Neural cell (in vitro differentiated cells): ENCODE measurements at regions not wholly inside any gene's neighbourhood (a gene's known extent, or its start where the extent isn't known, plus 50 kb on each side); places are given as distances from the start of the nearest gene placed in this dataset.

Experiments used
- H2AFZ ChIP-seq: fragments of 200-600, 300-800 bp; sonication (generic), shearing (Covaris generic); 2 replicates; pipeline ENCODE4 v1.6.0; 2014; ENCODE audit warnings: low read depth, mild to moderate bottlenecking, antibody characterized with exemption, low read length, moderate library complexity
- H3F3A ChIP-seq: fragments of 200-600 bp; shearing (Covaris generic); 2 replicates; pipeline ENCODE4 v1.6.1; 2016; ENCODE audit warnings: mild to moderate bottlenecking, moderate library complexity, mixed read lengths, antibody characterized with exemption, low read length; ENCODE audit not compliant: insufficient read depth, poor library complexity, severe bottlenecking
- H3K27ac ChIP-seq: fragments of 200-600, 300-800 bp; sonication (generic), shearing (Covaris generic); 2 replicates; pipeline ENCODE4 v1.5.1; 2014; ENCODE audit warnings: mild to moderate bottlenecking, low read length, moderate library complexity
- H3K27me3 ChIP-seq: fragments of 300-800, 200-600 bp; sonication (generic), shearing (Covaris generic); 2 replicates; pipeline ENCODE4 v1.6.0; 2014; ENCODE audit warnings: mild to moderate bottlenecking, low read depth, low read length, moderate library complexity; ENCODE audit not compliant: insufficient read depth
- H3K36me3 ChIP-seq: fragments of 300-800, 200-600 bp; sonication (generic), shearing (Covaris generic); 2 replicates; pipeline ENCODE4 v1.5.1; 2014; ENCODE audit warnings: mild to moderate bottlenecking, antibody characterized with exemption, low read length, moderate library complexity; ENCODE audit not compliant: insufficient read depth
- H3K4me2 ChIP-seq: fragments of 300-800, 200-600 bp; sonication (generic), shearing (Covaris generic); 2 replicates; pipeline ENCODE4 v1.6.0; 2014; ENCODE audit warnings: mild to moderate bottlenecking, low read length
- H3K4me3 ChIP-seq: fragments of 300-800, 200-600 bp; sonication (generic), shearing (Covaris generic); 2 replicates; pipeline ENCODE4 v1.5.1; 2014; ENCODE audit warnings: mild to moderate bottlenecking, low read length, moderate library complexity
- H3K79me2 ChIP-seq: fragments of 200-600 bp; shearing (Covaris generic); replicated peaks from 2 replicates; pipeline ENCODE4 v1.6.0; 2014; ENCODE audit warnings: mild to moderate bottlenecking, low read length, moderate library complexity; ENCODE audit not compliant: insufficient read depth
- H3K9ac ChIP-seq: fragments of 300-800, 200-600 bp; sonication (generic), shearing (Covaris generic); 2 replicates; pipeline ENCODE4 v1.6.1; 2016; ENCODE audit warnings: mild to moderate bottlenecking, low read length, mixed read lengths
- H3K9me2 ChIP-seq: fragments of 200-600 bp; shearing (Covaris generic); 2 replicates; pipeline ENCODE4 v1.6.1; 2016; ENCODE audit warnings: mild to moderate bottlenecking, low read length, mixed read lengths; ENCODE audit not compliant: insufficient read depth
- H3K9me3 ChIP-seq: fragments of 200-600, 300-800 bp; sonication (generic), shearing (Covaris generic); 2 replicates; pipeline ENCODE4 v1.6.1; 2016; ENCODE audit warnings: mild to moderate bottlenecking, mixed run types, low read length, moderate library complexity, mixed read lengths
- H4K20me1 ChIP-seq: fragments of 200-600 bp; shearing (Covaris generic); 2 replicates; pipeline ENCODE4 v1.6.1; 2016; ENCODE audit warnings: mild to moderate bottlenecking, mixed run types; ENCODE audit not compliant: insufficient read depth
- EP300 ChIP-seq: fragments of 450-650 bp; conservative IDR thresholded peaks from 2 replicates; pipeline ENCODE4 v1.6.1; 2014; ENCODE audit warnings: antibody characterized with exemption, mild to moderate bottlenecking, moderate library complexity; ENCODE audit not compliant: poor library complexity, severe bottlenecking
- EZH2 ChIP-seq: fragments of 200-600, 300-800 bp; shearing (Covaris generic), sonication (generic); IDR thresholded peaks from 2 replicates; pipeline ENCODE4 v1.6.1; 2014; ENCODE audit warnings: antibody characterized with exemption, low read length, borderline replicate concordance, mild to moderate bottlenecking; ENCODE audit not compliant: insufficient read depth, poor library complexity, severe bottlenecking
- MXI1 ChIP-seq: fragments of 450-650 bp; conservative IDR thresholded peaks from 2 replicates; pipeline ENCODE4 v1.6.1; 2014; ENCODE audit warnings: antibody characterized with exemption, mild to moderate bottlenecking; ENCODE audit not compliant: poor library complexity, severe bottlenecking
- POLR2AphosphoS5 ChIP-seq: IDR thresholded peaks from 2 replicates; pipeline ENCODE4 v1.6.1; 2012
- RAD21 ChIP-seq: fragments of 450-650 bp; conservative IDR thresholded peaks from 2 replicates; pipeline ENCODE4 v1.6.1; 2014; ENCODE audit warnings: antibody characterized with exemption, mild to moderate bottlenecking, moderate library complexity
- REST ChIP-seq: IDR thresholded peaks from 2 replicates; pipeline ENCODE4 v1.6.1; 2012; ENCODE audit warnings: borderline replicate concordance
- SMC3 ChIP-seq: fragments of 450-650 bp; conservative IDR thresholded peaks from 2 replicates; pipeline ENCODE4 v1.6.1; 2014; ENCODE audit warnings: antibody characterized with exemption, mild to moderate bottlenecking, moderate library complexity; ENCODE audit not compliant: poor library complexity
- TAF1 ChIP-seq: IDR thresholded peaks from 2 replicates; pipeline ENCODE4 v1.6.1; 2012; ENCODE audit warnings: low read depth
- TF ChIP-seq, protein P1 (sequence below): fragments of 450-650 bp; IDR thresholded peaks from 2 replicates; pipeline ENCODE4 v1.5.1; 2014; ENCODE audit warnings: antibody characterized with exemption, mild to moderate bottlenecking, moderate library complexity; ENCODE audit not compliant: poor library complexity, severe bottlenecking

- Histone ChIP-seq H3K27ac (no peak overlapping the region), H4K20me1 (no peaks in the 10 kb centered on the region), H3K79me2 (no peaks in the 10 kb centered on the region), H3K9ac (no peak overlapping the region), H2AFZ (no peak overlapping the region), H3K9me3 (peaks cover 15% of the 10 kb centered on the region), H3K27me3 (no peaks in the 10 kb centered on the region), H3K4me2 (no peak overlapping the region), H3F3A (no peaks in the 10 kb centered on the region), H3K9me2 (no peaks in the 10 kb centered on the region), H3K36me3 (no peaks in the 10 kb centered on the region), H3K4me3 (no peak overlapping the region)
- TF ChIP-seq TAF1 (no peak), EZH2 (no peak), SMC3 (no peak), REST (no peak), RAD21 (no peak), POLR2AphosphoS5 (no peak), MXI1 (no peak)
Observed at GRCh38 chr2:128468186-128468920, 149.7 kb upstream of the HS6ST1 start.

GRCh38 chr2:128469203-128469602 is 150.5 kb upstream of the HS6ST1 start:
- no peaks in the 10 kb centered on the region for H3K36me3 ChIP-seq
- H3F3A ChIP-seq: no peaks in the 10 kb centered on the region
- H3K9me3 ChIP-seq: peaks cover 15% of the 10 kb centered on the region
- no peaks in the 10 kb centered on the region for H3K79me2 ChIP-seq
- H3K27ac ChIP-seq: no peak overlapping the region
- H4K20me1 ChIP-seq: no peaks in the 10 kb centered on the region
- H3K27me3 ChIP-seq: no peaks in the 10 kb centered on the region
- H3K4me2 ChIP-seq: no peak overlapping the region
- H3K9me2 ChIP-seq: no peaks in the 10 kb centered on the region
- no peak overlapping the region for H2AFZ ChIP-seq
- no peak overlapping the region for H3K9ac ChIP-seq
- no peak overlapping the region for H3K4me3 ChIP-seq
- TF ChIP-seq MXI1 (no peak), TAF1 (no peak), EZH2 (no peak), SMC3 (peak; percentile 58), REST (no peak), RAD21 (peak; percentile 45), POLR2AphosphoS5 (no peak), EP300 (no peak)
- TF ChIP-seq, protein P1, sequence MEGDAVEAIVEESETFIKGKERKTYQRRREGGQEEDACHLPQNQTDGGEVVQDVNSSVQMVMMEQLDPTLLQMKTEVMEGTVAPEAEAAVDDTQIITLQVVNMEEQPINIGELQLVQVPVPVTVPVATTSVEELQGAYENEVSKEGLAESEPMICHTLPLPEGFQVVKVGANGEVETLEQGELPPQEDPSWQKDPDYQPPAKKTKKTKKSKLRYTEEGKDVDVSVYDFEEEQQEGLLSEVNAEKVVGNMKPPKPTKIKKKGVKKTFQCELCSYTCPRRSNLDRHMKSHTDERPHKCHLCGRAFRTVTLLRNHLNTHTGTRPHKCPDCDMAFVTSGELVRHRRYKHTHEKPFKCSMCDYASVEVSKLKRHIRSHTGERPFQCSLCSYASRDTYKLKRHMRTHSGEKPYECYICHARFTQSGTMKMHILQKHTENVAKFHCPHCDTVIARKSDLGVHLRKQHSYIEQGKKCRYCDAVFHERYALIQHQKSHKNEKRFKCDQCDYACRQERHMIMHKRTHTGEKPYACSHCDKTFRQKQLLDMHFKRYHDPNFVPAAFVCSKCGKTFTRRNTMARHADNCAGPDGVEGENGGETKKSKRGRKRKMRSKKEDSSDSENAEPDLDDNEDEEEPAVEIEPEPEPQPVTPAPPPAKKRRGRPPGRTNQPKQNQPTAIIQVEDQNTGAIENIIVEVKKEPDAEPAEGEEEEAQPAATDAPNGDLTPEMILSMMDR: peak; percentile 48
